ENCODE measurements at regions not wholly inside any gene's neighbourhood (a gene's known extent, or its start where the extent isn't known, plus 50 kb on each side); places are given as distances from the start of the nearest gene placed in this dataset.

DNA sequence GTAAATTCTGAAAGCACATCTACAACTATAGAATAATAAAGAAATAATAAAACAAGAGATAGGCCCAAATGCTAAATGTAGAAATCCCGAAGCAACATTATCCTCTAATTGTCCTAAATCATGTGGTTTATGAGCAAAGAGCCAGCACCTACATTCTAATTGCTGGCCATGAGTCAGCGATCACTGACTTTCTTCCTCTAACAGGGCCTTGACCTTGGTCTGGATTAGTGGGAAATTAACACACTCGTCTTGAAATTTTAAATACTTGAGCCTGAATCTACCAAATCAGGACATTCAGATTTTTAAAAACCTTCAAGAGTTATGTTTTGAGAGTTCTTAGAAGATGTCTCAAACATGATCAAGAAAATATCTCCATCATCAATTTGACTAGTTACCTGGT lies 727.6 kb downstream of the METTL15 start:
- TF ChIP-seq, protein P1, sequence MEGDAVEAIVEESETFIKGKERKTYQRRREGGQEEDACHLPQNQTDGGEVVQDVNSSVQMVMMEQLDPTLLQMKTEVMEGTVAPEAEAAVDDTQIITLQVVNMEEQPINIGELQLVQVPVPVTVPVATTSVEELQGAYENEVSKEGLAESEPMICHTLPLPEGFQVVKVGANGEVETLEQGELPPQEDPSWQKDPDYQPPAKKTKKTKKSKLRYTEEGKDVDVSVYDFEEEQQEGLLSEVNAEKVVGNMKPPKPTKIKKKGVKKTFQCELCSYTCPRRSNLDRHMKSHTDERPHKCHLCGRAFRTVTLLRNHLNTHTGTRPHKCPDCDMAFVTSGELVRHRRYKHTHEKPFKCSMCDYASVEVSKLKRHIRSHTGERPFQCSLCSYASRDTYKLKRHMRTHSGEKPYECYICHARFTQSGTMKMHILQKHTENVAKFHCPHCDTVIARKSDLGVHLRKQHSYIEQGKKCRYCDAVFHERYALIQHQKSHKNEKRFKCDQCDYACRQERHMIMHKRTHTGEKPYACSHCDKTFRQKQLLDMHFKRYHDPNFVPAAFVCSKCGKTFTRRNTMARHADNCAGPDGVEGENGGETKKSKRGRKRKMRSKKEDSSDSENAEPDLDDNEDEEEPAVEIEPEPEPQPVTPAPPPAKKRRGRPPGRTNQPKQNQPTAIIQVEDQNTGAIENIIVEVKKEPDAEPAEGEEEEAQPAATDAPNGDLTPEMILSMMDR (IDR thresholded peaks at IDR 0.05; ENCODE audit: borderline replicate concordance, extremely low read depth, low read length, poor library complexity, severe bottlenecking): no peak
- no peak for TF ChIP-seq EZH2 (IDR thresholded peaks at IDR 0.05; ENCODE audit: borderline replicate concordance, low read depth, low read length, severe bottlenecking)

Data from DND-41 (cell line).